H9 (cell line): ENCODE measurements at regions not wholly inside any gene's neighbourhood (a gene's known extent, or its start where the extent isn't known, plus 50 kb on each side); places are given as distances from the start of the nearest gene placed in this dataset.
A peak's percentile ranks its signal among the peaks of the same experiment; 100 is the strongest.

Experiments used
- DNase-seq: peaks from one replicate; pipeline ENCODE4 v3.0.0-alpha.2; 2017
- H2AFZ ChIP-seq: one replicate; pipeline ENCODE4 v1.6.1; 2013; ENCODE audit warnings: mild to moderate bottlenecking, low read length, control low read depth, moderate library complexity
- H2AK5ac ChIP-seq: 2 replicates; pipeline ENCODE4 v1.6.1; 2013; ENCODE audit warnings: low read length, control low read depth, mixed read lengths; ENCODE audit not compliant: insufficient read length
- H2BK120ac ChIP-seq: one replicate; pipeline ENCODE4 v1.6.1; 2013; ENCODE audit warnings: low read depth, mild to moderate bottlenecking, low read length, control low read depth, inconsistent platforms; ENCODE audit not compliant: poor library complexity, severe bottlenecking
- H2BK12ac ChIP-seq: 2 replicates; pipeline ENCODE4 v1.6.1; 2013; ENCODE audit warnings: low read length, control low read depth, mixed read lengths, low read depth; ENCODE audit not compliant: insufficient read length
- H2BK15ac ChIP-seq: 2 replicates; pipeline ENCODE4 v1.6.1; 2013; ENCODE audit warnings: low read depth, low read length, control low read depth
- H2BK20ac ChIP-seq: one replicate; pipeline ENCODE4 v1.6.1; 2013; ENCODE audit warnings: low read depth, mild to moderate bottlenecking, low read length, control low read depth, inconsistent platforms; ENCODE audit not compliant: poor library complexity, severe bottlenecking
- H2BK5ac ChIP-seq: 2 replicates; pipeline ENCODE4 v1.6.1; 2013; ENCODE audit warnings: low read length, control low read depth, mixed read lengths; ENCODE audit not compliant: insufficient read length
- H3K14ac ChIP-seq: 2 replicates; pipeline ENCODE4 v1.6.1; 2013; ENCODE audit warnings: low read length, control low read depth; ENCODE audit not compliant: insufficient read depth
- H3K18ac ChIP-seq: 2 replicates; pipeline ENCODE4 v1.6.1; 2013; ENCODE audit warnings: low read depth, mild to moderate bottlenecking, mixed read lengths, low read length, control low read depth; ENCODE audit not compliant: insufficient read length
- H3K23ac ChIP-seq: 2 replicates; pipeline ENCODE4 v1.6.1; 2013; ENCODE audit warnings: low read length, control low read depth, mixed read lengths, low read depth; ENCODE audit not compliant: insufficient read length
- H3K23me2 ChIP-seq: 2 replicates; pipeline ENCODE4 v1.6.1; 2013; ENCODE audit warnings: low read depth, mild to moderate bottlenecking, mixed read lengths, low read length, control low read depth; ENCODE audit not compliant: insufficient read length, poor library complexity, severe bottlenecking
- H3K27ac ChIP-seq: 2 replicates; pipeline ENCODE4 v1.5.1; 2013; ENCODE audit warnings: low read length, control low read depth, mixed read lengths, low read depth; ENCODE audit not compliant: insufficient read length
- H3K27me3 ChIP-seq: 2 replicates; pipeline ENCODE4 v1.6.1; 2013; ENCODE audit warnings: low read length, control low read depth, inconsistent platforms; ENCODE audit not compliant: insufficient read depth
- H3K4ac ChIP-seq: 2 replicates; pipeline ENCODE4 v1.6.1; 2013; ENCODE audit warnings: low read depth, mild to moderate bottlenecking, control low read depth, inconsistent platforms, low read length, moderate library complexity
- H3K4me1 ChIP-seq: 2 replicates; pipeline ENCODE4 v1.6.1; 2013; ENCODE audit warnings: low read length, control low read depth, inconsistent platforms; ENCODE audit not compliant: insufficient read depth
- H3K4me2 ChIP-seq: 2 replicates; pipeline ENCODE4 v1.6.1; 2013; ENCODE audit warnings: low read length, control low read depth, mixed read lengths; ENCODE audit not compliant: insufficient read length, insufficient read depth
- H3K56ac ChIP-seq: 2 replicates; pipeline ENCODE4 v1.6.1; 2013; ENCODE audit warnings: low read depth, mild to moderate bottlenecking, mixed read lengths, low read length, control low read depth; ENCODE audit not compliant: insufficient read length
- H3K79me1 ChIP-seq: 2 replicates; pipeline ENCODE4 v1.6.1; 2013; ENCODE audit warnings: low read depth, mild to moderate bottlenecking, moderate library complexity, low read length, control low read depth, inconsistent platforms; ENCODE audit not compliant: insufficient read depth, poor library complexity, severe bottlenecking
- H3K79me2 ChIP-seq: 2 replicates; pipeline ENCODE4 v1.6.1; 2013; ENCODE audit warnings: low read length, control low read depth, inconsistent platforms; ENCODE audit not compliant: insufficient read depth
- H3K9ac ChIP-seq: 2 replicates; pipeline ENCODE4 v1.6.1; 2013; ENCODE audit warnings: low read length, control low read depth, mixed read lengths; ENCODE audit not compliant: insufficient read length; ENCODE audit errors: extremely low read depth
- H3K9me3 ChIP-seq: one replicate; pipeline ENCODE4 v1.6.1; 2013; ENCODE audit warnings: low read depth, low read length, inconsistent platforms; ENCODE audit not compliant: control insufficient read depth
- H3T11ph ChIP-seq: one replicate; pipeline ENCODE4 v1.6.1; 2013; ENCODE audit warnings: mild to moderate bottlenecking, low read length, control low read depth, inconsistent platforms
- H4K20me1 ChIP-seq: one replicate; pipeline ENCODE4 v1.6.1; 2013; ENCODE audit not compliant: control insufficient read depth, insufficient read length, insufficient read depth
- H4K5ac ChIP-seq: 2 replicates; pipeline ENCODE4 v1.6.1; 2013; ENCODE audit warnings: low read depth, mild to moderate bottlenecking, mixed read lengths, low read length, control low read depth; ENCODE audit not compliant: insufficient read length
- H4K8ac ChIP-seq: replicated peaks from 2 replicates; pipeline ENCODE4 v1.6.1; 2013; ENCODE audit warnings: low read length, control low read depth, mixed read lengths, low read depth; ENCODE audit not compliant: insufficient read length
- H4K91ac ChIP-seq: 2 replicates; pipeline ENCODE4 v1.6.1; 2013; ENCODE audit warnings: low read depth, mild to moderate bottlenecking, moderate library complexity, mixed read lengths, low read length, control low read depth; ENCODE audit not compliant: insufficient read length
- H3K27ac Mint-ChIP-seq, 3 experiments: 2 replicates in 2 of 3; 3 replicates in 1 of 3; pipeline ENCODE4 v1.8.0; 2020 to 2021; ENCODE audit warnings: mixed read lengths in 3 of 3, mild to moderate bottlenecking in 1 of 3, moderate library complexity in 1 of 3
- H3K27me3 Mint-ChIP-seq: 2 replicates; pipeline ENCODE4 v1.8.0; 2021; ENCODE audit warnings: low read depth, mild to moderate bottlenecking, moderate library complexity, mixed read lengths
- H3K36me3 Mint-ChIP-seq, 3 experiments: 2 replicates in 2 of 3; 3 replicates in 1 of 3; pipeline ENCODE4 v1.8.0; 2020 to 2021; ENCODE audit warnings: low read depth in 3 of 3, mixed read lengths in 3 of 3; ENCODE audit not compliant: insufficient read depth in 1 of 3
- H3K4me1 Mint-ChIP-seq, 2 experiments: 2 replicates each; pipeline ENCODE4 v1.8.0; 2020; ENCODE audit warnings: mixed read lengths in 2 of 2
- H3K4me3 Mint-ChIP-seq, 2 experiments: 2 replicates in 1 of 2; 3 replicates in 1 of 2; pipeline ENCODE4 v1.8.0; 2020 to 2021; ENCODE audit warnings: mild to moderate bottlenecking in 2 of 2, mixed read lengths in 2 of 2, moderate library complexity in 1 of 2
- H3K9me3 Mint-ChIP-seq, 2 experiments: 2 replicates in 1 of 2; 3 replicates in 1 of 2; pipeline ENCODE4 v1.8.0; 2020; ENCODE audit warnings: mild to moderate bottlenecking in 2 of 2, mixed read lengths in 2 of 2, moderate library complexity in 1 of 2
- CTCF ChIP-seq: fragments of 200-600 bp; sonication (generic); conservative IDR thresholded peaks from 3 replicates; pipeline ENCODE4 v1.8.0; 2021; ENCODE audit warnings: antibody characterized with exemption, mild to moderate bottlenecking
- WGBS: extraction: QIAGEN DNeasy Blood & Tissue Kit; methylation state at CpG from one replicate; pipeline ENCODE4 v1.1.7; 2013; ENCODE audit warnings: missing lambda C conversion rate, low lambda C conversion rate, mixed read lengths; ENCODE audit not compliant: insufficient read length; ENCODE audit errors: extremely low coverage; 5-methylcytosine and 5-hydroxymethylcytosine counted together

- Histone ChIP-seq H3K23ac (no peak overlapping the region), H4K91ac (no peak overlapping the region), H3K14ac (no peak overlapping the region), H3K4me2 (no peak overlapping the region), H2AFZ (no peak overlapping the region), H3K4ac (no peak overlapping the region), H2BK20ac (no peak overlapping the region), H2AK5ac (no peak overlapping the region), H4K20me1 (no peaks in the 10 kb centered on the region), H3T11ph (no peak overlapping the region), H4K8ac (peak overlapping the region; percentile 15), H3K27me3 (no peaks in the 10 kb centered on the region), H3K79me2 (no peaks in the 10 kb centered on the region), H3K9ac (no peak overlapping the region), H2BK15ac (no peak overlapping the region), H3K27ac (no peak overlapping the region), H2BK5ac (no peak overlapping the region), H3K23me2 (no peaks in the 10 kb centered on the region), H2BK120ac (no peak overlapping the region), H4K5ac (no peak overlapping the region), H3K9me3 (no peaks in the 10 kb centered on the region), H3K79me1 (no peaks in the 10 kb centered on the region), H3K56ac (no peak overlapping the region), H2BK12ac (no peak overlapping the region), H3K18ac (no peak overlapping the region), H3K4me1 (peaks cover 6% of the 10 kb centered on the region; the same call in 1 of the 2 replicates)
- peaks cover 5% of the 10 kb centered on the region for H3K27me3 Mint-ChIP-seq
- peaks cover 52 to 65% of the 10 kb centered on the region in 2 experiments for H3K4me1 Mint-ChIP-seq
- no peaks in the 10 kb centered on the region; a peak in 1 of 7 replicates for H3K36me3 Mint-ChIP-seq
- H3K9me3 Mint-ChIP-seq = no peaks in the 10 kb centered on the region; a peak in 1 of 5 replicates
- no CpG with 5 or more reads among the region's 2 CpGs for WGBS
- H3K27ac Mint-ChIP-seq = no peak overlapping the region; a peak in 1 of 7 replicates
- no peak for DNase-seq
- no peak for TF ChIP-seq CTCF
- H3K4me3 Mint-ChIP-seq = no peak overlapping the region
Measured at GRCh38 chr2:41965909-41966295, 81.9 kb upstream of the PKDCC start.
